GM20000 (cell line): ENCODE measurements at regions not wholly inside any gene's neighbourhood (a gene's known extent, or its start where the extent isn't known, plus 50 kb on each side); places are given as distances from the start of the nearest gene placed in this dataset.

Source experiments
- DNase-seq: peaks from one replicate; pipeline ENCODE4 v3.0.0; 2012; ENCODE audit warnings: low spot score
- TF ChIP-seq, protein P1 (sequence below): IDR thresholded peaks from 2 replicates; pipeline ENCODE4 v1.5.1; 2012; ENCODE audit warnings: mild to moderate bottlenecking, control low read depth; ENCODE audit errors: extremely low read depth, missing control alignments

DNA sequence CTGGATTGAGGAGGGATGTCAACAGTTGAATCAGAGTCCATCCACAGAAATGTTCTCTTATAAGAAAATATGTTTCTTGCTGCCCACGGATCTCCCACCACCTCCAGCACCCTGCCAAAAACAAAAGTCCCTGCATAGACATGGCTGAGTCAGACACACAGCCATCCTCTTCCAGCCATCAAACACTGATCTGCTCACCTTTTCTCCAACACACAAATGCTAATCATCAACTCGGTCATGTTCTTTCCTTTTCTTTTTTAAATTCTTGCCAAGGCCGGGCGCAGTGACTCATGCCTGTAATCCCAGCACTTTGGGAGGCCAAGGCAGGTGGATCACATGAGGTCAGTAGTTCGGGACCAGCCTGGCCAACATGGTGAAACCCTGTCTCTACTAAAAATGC, 110.7 kb upstream of the IL12A start:
- TF ChIP-seq, protein P1, sequence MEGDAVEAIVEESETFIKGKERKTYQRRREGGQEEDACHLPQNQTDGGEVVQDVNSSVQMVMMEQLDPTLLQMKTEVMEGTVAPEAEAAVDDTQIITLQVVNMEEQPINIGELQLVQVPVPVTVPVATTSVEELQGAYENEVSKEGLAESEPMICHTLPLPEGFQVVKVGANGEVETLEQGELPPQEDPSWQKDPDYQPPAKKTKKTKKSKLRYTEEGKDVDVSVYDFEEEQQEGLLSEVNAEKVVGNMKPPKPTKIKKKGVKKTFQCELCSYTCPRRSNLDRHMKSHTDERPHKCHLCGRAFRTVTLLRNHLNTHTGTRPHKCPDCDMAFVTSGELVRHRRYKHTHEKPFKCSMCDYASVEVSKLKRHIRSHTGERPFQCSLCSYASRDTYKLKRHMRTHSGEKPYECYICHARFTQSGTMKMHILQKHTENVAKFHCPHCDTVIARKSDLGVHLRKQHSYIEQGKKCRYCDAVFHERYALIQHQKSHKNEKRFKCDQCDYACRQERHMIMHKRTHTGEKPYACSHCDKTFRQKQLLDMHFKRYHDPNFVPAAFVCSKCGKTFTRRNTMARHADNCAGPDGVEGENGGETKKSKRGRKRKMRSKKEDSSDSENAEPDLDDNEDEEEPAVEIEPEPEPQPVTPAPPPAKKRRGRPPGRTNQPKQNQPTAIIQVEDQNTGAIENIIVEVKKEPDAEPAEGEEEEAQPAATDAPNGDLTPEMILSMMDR = no peak
- DNase-seq = no peak

DNA sequence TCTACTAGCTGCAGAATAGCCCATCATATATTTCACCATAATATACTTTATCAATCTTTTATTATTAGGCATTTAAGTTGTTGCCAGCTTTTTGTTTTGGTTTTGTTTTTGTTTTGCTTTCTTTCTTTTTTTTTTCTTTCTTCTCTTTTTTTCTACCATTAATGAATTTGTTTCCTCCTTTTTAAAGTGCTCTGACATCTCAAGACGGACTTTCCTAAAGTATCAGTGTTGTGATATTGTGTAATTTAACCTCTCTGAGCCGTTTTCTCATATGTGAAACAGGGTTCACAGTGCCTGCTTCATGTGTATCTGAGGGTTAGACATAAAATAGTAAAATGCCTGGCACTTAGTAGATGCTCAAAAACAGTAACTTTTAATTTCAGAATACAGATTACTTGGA, 109.5 kb upstream of the IL12A start:
- DNase-seq = no peak
- TF ChIP-seq, protein P1 = no peak

DNA sequence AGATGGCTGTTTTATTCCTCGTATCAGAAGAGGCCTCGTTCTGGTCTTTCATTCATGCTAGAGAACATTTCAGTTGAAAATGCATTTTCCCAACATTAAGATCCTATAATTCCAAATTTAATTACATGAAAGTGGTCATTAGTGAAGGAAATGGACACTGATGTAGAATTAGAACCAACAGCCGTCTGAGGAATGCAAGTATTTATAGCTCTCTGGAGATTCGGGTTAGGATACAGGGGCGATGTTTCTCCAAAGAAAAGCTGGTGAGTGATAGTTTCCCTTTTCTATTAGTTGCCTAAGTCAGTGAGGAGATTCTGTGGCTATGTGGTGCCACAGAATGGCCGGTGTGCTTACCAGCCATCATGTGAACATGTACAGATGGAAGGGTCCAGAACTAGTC, 109.0 kb upstream of the IL12A start:
- DNase-seq = no peak
- TF ChIP-seq, protein P1 = no peak

DNA sequence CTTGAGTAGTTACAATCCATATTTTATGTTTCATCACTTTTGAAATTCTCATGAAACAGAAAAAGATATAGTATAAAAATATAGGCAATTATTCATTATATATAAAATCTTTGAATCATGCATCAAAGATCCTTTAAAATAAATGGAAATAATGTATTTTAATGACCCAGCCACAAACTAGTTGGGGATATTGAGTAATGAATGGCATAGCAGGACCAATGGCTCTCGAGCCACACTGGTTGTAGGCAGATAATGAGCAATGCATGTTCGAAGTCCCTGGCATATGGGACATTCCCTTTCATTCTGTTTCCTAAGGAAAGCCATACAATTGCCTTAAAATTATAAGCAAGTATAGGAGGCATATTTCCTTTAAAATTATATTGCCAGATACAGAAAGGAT, 107.4 kb upstream of the IL12A start:
- TF ChIP-seq, protein P1 = no peak
- no peak for DNase-seq

DNA sequence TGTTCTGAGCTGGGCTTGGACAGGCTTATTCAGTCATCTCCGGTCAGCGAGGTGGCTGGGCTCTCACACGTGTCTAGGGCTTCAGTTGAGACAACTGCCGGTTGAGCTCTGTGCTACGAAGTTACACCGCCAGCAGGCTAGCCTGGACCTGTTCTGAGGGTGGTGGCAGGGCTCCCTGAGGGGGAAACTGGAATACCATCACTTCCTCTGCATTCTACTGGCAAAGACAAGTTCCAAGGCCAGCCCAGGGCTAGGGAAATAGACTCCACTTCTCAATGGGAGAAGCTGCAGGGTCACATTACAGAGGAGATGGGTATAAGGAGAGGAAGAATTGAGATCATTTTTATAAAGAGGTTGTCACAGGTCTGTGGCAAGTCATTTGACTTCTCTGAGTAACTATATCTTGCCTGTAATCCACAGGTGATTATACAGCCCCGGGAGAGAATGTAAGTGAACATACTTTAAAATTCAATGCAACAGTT, 106.8 kb upstream of the IL12A start:
- TF ChIP-seq, protein P1 = no peak
- no peak for DNase-seq

DNA sequence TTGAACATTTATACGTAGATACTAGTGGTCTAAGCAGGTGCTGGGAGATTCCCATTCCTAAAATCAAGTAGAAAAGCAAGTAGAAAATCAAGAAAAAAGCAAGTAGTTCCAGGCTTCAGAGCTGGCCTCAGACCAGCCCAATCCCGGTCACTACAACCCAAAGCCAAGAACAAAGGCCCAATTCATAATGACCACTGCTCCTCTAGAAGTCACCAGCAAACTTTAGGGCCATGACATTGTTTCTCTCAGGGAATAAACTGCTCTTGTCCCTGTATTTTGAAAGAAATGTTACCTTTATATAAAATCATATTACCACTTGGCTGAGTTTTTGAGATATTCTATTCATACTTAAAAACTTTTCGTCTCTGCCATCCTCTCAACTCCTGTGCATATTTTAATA, 106.3 kb upstream of the IL12A start:
- DNase-seq = no peak
- TF ChIP-seq, protein P1 = no peak

DNA sequence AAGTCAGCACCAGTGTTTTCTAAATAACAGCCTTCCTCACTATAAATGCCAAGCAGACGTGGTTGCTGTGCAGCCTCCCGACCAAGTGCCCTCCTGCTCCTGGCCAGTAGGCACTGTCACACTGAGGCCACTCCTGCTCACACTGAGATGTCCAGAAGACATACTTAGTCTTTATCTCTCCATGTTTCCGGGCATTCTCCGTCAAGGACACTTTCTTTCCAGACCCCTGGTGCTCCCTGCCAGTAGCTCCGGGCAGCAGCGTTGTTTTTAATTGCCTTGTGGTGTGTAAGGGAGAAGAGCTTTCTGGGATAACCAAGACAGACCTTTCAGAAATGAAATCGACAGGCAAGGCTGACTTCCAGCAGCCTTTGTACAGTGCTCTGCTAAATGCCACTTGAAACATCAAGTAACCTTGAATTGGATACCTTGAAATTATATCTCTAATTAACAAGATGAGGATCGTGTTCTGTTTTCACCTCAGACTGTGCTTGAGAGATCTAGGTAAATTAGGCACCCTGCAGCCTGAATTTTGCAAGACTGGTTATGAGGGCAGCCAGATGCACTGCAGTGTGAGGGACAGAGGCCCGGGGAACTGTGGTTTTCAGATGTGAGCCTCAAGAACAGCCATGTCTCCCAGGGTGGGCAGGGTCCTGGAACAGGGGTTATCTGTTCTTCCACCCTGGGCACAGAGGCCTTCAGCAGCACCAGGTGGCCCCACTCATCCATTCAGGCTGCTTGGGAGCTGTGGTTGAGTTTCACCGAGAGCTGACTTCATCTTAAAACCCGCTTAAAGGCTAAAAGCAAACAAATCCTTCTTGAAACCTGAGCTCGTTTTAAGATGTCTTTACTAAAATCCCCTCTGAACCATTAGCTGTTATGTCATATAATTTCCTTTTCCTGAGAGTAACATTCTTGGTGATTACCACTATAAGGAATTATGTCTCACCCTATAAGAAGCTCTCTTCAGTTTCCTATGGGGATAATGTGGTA, 105.5 kb upstream of the IL12A start:
- no peak for DNase-seq
- TF ChIP-seq, protein P1 = no peak
